HG03025 (cell line): ENCODE measurements at regions not wholly inside any gene's neighbourhood (a gene's known extent, or its start where the extent isn't known, plus 50 kb on each side); places are given as distances from the start of the nearest gene placed in this dataset.

Experiments
- ATAC-seq: cut with Tn5 transposase; IDR thresholded peaks from one replicate; pipeline ENCODE4 v1.9.1; 2021; ENCODE audit warnings: mild to moderate bottlenecking, moderate library complexity; ENCODE audit not compliant: unreplicated experiment, low FRiP score

DNA sequence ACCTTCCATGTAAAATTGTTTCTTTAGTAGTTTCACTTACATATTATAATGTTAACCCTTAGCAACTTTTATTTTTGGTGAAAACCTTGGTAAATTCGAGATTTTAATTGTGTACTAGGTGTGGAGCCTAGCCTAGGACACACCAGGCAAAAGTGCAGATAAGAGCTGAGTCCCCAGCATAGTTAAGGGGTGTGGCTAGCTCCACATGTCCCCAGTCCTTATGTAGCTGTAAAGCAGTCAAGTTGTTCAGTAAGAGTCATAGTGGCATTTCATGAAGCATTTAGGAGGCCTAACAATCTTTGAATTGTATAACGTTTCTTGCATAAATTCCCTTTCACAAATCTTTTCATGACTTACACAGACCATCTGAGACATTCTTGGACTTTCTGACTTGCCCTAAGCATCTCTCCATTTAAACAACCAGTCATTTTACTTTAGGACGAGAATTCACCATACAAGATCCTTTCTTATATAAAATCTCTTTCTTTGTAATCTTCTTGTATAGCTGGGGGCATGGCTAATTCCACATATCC is 53.8 kb upstream of the INHBA start:
- ATAC-seq: no peak

DNA sequence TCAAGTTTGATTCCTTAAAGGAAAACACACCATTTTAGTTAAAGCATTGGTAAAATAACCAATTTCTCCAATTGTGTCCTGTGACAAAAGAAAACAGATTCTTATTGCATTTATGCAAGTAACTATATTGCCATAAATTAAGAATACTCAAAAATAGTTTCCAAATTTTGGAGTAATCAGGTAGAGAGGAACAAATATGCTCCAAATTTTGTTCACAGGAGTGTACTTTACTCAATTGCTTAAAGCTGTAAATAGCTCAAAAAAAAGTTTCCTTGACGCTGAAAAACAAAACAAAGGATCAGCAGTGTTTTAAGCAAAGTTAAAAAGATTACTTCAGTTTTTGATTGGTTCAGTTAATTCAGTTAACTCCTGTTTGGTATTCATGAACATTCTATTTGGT is 52.2 kb upstream of the INHBA start:
- ATAC-seq: no peak

DNA sequence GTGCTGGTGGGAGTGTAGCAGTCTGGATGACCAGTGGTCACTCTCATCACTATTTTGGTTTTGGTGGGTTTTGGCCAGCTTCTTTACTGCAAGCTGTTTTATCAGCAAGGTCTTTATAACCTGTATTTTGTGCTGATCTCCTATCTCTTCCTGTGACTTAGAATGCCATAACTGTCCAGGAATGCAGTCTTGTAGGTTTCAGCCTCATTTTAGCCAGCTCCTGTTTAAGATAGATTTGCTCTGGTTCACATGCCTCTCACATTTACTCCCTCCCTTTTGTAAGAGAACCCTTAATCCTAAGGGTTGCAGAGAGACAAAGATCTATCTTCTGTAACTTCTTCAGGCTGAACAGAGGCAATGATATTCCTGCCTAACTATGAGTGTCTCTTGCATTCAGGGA is 51.2 kb upstream of the INHBA start:
- no peak for ATAC-seq
